ENCODE measurements at regions not wholly inside any gene's neighbourhood (a gene's known extent, or its start where the extent isn't known, plus 50 kb on each side); places are given as distances from the start of the nearest gene placed in this dataset.

- intact Hi-C loops (cut with DNase I, micrococcal nuclease) = no loop called here
- peaks cover 83% of the 10 kb centered on the region for H3K27me3 Mint-ChIP-seq
- H3K4me3 Mint-ChIP-seq = no peak overlapping the region
Observed at GRCh38 chr2:198324071-198324470, 519.7 kb downstream of the PLCL1 start.

GRCh38 chr2:198322275-198322674 is 517.9 kb downstream of the PLCL1 start:
- no peak for TF ChIP-seq CTCF (IDR thresholded peaks at IDR 0.05)
- Mint-ChIP-seq H3K27ac (no peak overlapping the region), H3K27me3 (peaks cover 79% of the 10 kb centered on the region), H3K4me1 (ENCODE audit: low read depth) (peaks cover 22% of the 10 kb centered on the region), H3K36me3 (ENCODE audit: low read depth) (no peaks in the 10 kb centered on the region), H3K9me3 (no peaks in the 10 kb centered on the region), H3K4me3 (no peak overlapping the region)
- ChIA-PET POLR2A (no interaction called here), CTCF (interaction anchor here (1.3 kb wide), 1 partner anchor 13 kb away, joined by 4 read pairs; no protein-coding TSS in a partner anchor)
- DNase-seq = no peak
- Histone ChIP-seq H3K4me1 (ENCODE audit: insufficient read depth, low read length) (no peaks in the 10 kb centered on the region), H3K4me3 (ENCODE audit: low read length) (no peak overlapping the region), H3K27ac (ENCODE audit: low read depth in 1 of 2, low read length in 2 of 2) (no peak overlapping the region), H3K9me3 (ENCODE audit: control insufficient read depth in 1 of 2, insufficient read depth in 1 of 2, low read length in 2 of 2) (no peaks in the 10 kb centered on the region), H3K27me3 (ENCODE audit: control insufficient read depth in 1 of 2, insufficient read depth in 2 of 2, low read length in 2 of 2) (peaks cover 10 to 41% of the 10 kb centered on the region in 2 experiments), H3K36me3 (ENCODE audit: insufficient read depth, low read length) (no peaks in the 10 kb centered on the region)
- intact Hi-C loops (cut with DNase I, micrococcal nuclease) = no loop called here
- no peak for ATAC-seq (ENCODE audit: poor library complexity)

More at GRCh38 chr2:198324071-198324470, 519.7 kb downstream of the PLCL1 start:
- H3K27me3 ChIP-seq (ENCODE audit: control insufficient read depth in 1 of 2, insufficient read depth in 2 of 2, low read length in 2 of 2) = peaks cover 12 to 35% of the 10 kb centered on the region in 2 experiments
- ChIA-PET POLR2A (no interaction called here), CTCF (interaction anchor here (0.7 to 1.4 kb wide), 4 partner anchors 9 to 1165 kb away, joined by 3 to 6 read pairs (median 4); no protein-coding TSS in a partner anchor)
- no peaks in the 10 kb centered on the region for H3K4me1 ChIP-seq (ENCODE audit: insufficient read depth, low read length)
- TF ChIP-seq CTCF (IDR thresholded peaks at IDR 0.05) = no peak
- no peaks in the 10 kb centered on the region for H3K9me3 ChIP-seq (ENCODE audit: control insufficient read depth in 1 of 2, insufficient read depth in 1 of 2, low read length in 2 of 2)
- ATAC-seq (ENCODE audit: poor library complexity) (no peak), DNase-seq (no peak)
- no peak overlapping the region for H3K4me3 ChIP-seq (ENCODE audit: low read length)
- no peaks in the 10 kb centered on the region for H3K36me3 ChIP-seq (ENCODE audit: insufficient read depth, low read length)
- no peaks in the 10 kb centered on the region for H3K9me3 Mint-ChIP-seq
- H3K27ac Mint-ChIP-seq = no peak overlapping the region
- H3K27ac ChIP-seq (ENCODE audit: low read depth in 1 of 2, low read length in 2 of 2) = no peak overlapping the region
- H3K4me1 Mint-ChIP-seq (ENCODE audit: low read depth) = peaks cover 32% of the 10 kb centered on the region
- no peaks in the 10 kb centered on the region for H3K36me3 Mint-ChIP-seq (ENCODE audit: low read depth)

- H3K4me1 ChIP-seq (ENCODE audit: insufficient read depth, low read length) = no peaks in the 10 kb centered on the region
- ChIA-PET POLR2A (no interaction called here), CTCF (interaction anchor here (1.2 to 1.6 kb wide), 3 partner anchors 11 to 1167 kb away, joined by 3 to 4 read pairs (median 3); no protein-coding TSS in a partner anchor)
- TF ChIP-seq CTCF (IDR thresholded peaks at IDR 0.05) = no peak
- no peaks in the 10 kb centered on the region for H3K36me3 Mint-ChIP-seq (ENCODE audit: low read depth)
- H3K4me1 Mint-ChIP-seq (ENCODE audit: low read depth) = peaks cover 16% of the 10 kb centered on the region
- no peak overlapping the region for H3K27ac Mint-ChIP-seq
- H3K27me3 Mint-ChIP-seq = peaks cover 82% of the 10 kb centered on the region
- H3K27ac ChIP-seq (ENCODE audit: low read depth in 1 of 2, low read length in 2 of 2) = no peak overlapping the region
- DNase-seq = no peak
- ATAC-seq (ENCODE audit: poor library complexity) = no peak
- no peaks in the 10 kb centered on the region for H3K9me3 Mint-ChIP-seq
- H3K27me3 ChIP-seq (ENCODE audit: control insufficient read depth in 1 of 2, insufficient read depth in 2 of 2, low read length in 2 of 2) = peaks cover 10 to 44% of the 10 kb centered on the region in 2 experiments
- no peak overlapping the region for H3K4me3 Mint-ChIP-seq
- intact Hi-C loops (cut with DNase I, micrococcal nuclease) = no loop called here
- no peaks in the 10 kb centered on the region for H3K36me3 ChIP-seq (ENCODE audit: insufficient read depth, low read length)
- no peak overlapping the region for H3K4me3 ChIP-seq (ENCODE audit: low read length)
- H3K9me3 ChIP-seq (ENCODE audit: control insufficient read depth in 1 of 2, insufficient read depth in 1 of 2, low read length in 2 of 2) = no peaks in the 10 kb centered on the region
Observed at GRCh38 chr2:198321522-198322088, 517.2 kb downstream of the PLCL1 start.
